Coronary artery (tissue), 2 donors: ENCODE measurements at regions not wholly inside any gene's neighbourhood (a gene's known extent, or its start where the extent isn't known, plus 50 kb on each side); places are given as distances from the start of the nearest gene placed in this dataset.
"Not testable (repeated sequence)": the region's sequence is repeated elsewhere in the genome, so short reads cannot be mapped to it uniquely, and the experiment has no call there.

Experiments
- DNase-seq: peaks from one replicate; pipeline ENCODE4 v3.0.0-alpha.2; 2017; ENCODE audit warnings: low spot score
- H3K27ac ChIP-seq, 2 donors: fragments of 200-600 bp; sonication (generic); one replicate each; pipeline ENCODE4 v1.5.1; 2016 to 2019
- H3K4me3 ChIP-seq: fragments of 200-600 bp; sonication (generic); 2 replicates; pipeline ENCODE4 v1.5.1; 2016; ENCODE audit warnings: mild to moderate bottlenecking, moderate library complexity
- CTCF ChIP-seq: fragments of 200-600 bp; sonication (generic); IDR thresholded peaks from one replicate; pipeline ENCODE4 v1.5.1; 2019; ENCODE audit warnings: antibody characterized with exemption

DNA sequence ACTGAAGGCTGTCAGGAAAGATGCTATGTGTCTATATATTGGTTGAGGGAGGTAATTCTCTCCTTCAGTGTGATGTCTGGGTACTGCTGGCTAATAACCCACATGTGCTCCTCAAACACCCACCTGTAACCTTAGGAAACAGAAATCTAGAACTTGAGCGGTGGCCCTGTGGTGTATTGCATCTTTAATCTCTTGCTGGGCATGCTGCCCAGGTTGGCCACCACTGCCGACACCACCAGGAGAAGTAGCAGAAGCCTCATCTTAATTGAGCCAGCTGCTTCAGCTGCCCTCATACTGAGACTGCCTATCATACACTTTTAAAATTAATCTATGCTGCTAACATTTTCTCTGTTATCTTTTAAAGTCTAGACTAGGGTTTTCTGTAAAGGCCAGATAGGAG is 103.5 kb upstream of the C5orf63 start:
- no peak for TF ChIP-seq CTCF
- DNase-seq: no peak
- H3K27ac ChIP-seq: no peak overlapping the region
- H3K4me3 ChIP-seq: no peak overlapping the region

GRCh38 chr5:127182631-127183030 is 108.0 kb upstream of the MEGF10 start:
- H3K27ac ChIP-seq, DNase-seq, H3K4me3 ChIP-seq: not testable (repeated sequence)

GRCh38 chr5:127183332-127183731 is 107.3 kb upstream of the MEGF10 start:
- DNase-seq: no peak
- Histone ChIP-seq H3K27ac (no peak overlapping the region), H3K4me3 (no peak overlapping the region)

GRCh38 chr5:127184851-127185250 is 105.7 kb upstream of the MEGF10 start:
- DNase-seq: no peak
- no peak overlapping the region for H3K27ac ChIP-seq
- H3K4me3 ChIP-seq: no peak overlapping the region
- TF ChIP-seq CTCF: no peak

More at GRCh38 chr5:127183332-127183731, 107.3 kb upstream of the MEGF10 start:
- no peak for TF ChIP-seq CTCF

- Histone ChIP-seq H3K27ac (no peak overlapping the region), H3K4me3 (no peak overlapping the region)
- TF ChIP-seq CTCF: no peak
- no peak for DNase-seq
Observed at GRCh38 chr5:127186657-127187056, 103.9 kb upstream of the MEGF10 start.

DNA sequence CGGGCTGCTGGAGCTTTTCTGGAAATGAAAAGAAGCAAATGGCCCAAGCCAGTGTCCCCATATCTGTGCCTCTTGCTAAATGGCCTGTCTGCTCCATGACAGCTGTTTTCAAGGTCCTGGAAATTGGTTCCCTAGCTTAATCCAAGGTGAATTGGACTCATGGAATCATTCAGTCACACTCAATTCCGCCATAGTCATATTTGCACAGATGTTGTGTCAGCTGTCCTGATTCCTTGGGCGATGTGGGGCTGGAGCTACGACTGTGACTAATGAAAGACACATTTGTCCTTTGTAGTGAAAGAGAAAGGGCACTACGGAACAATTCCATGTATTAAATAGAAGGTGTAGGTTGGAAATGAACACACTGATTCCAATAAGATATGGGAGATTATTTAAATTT is 102.9 kb upstream of the MEGF10 start:
- TF ChIP-seq CTCF: no peak
- DNase-seq: no peak
- Histone ChIP-seq H3K4me3 (no peak overlapping the region), H3K27ac (no peak overlapping the region)

DNA sequence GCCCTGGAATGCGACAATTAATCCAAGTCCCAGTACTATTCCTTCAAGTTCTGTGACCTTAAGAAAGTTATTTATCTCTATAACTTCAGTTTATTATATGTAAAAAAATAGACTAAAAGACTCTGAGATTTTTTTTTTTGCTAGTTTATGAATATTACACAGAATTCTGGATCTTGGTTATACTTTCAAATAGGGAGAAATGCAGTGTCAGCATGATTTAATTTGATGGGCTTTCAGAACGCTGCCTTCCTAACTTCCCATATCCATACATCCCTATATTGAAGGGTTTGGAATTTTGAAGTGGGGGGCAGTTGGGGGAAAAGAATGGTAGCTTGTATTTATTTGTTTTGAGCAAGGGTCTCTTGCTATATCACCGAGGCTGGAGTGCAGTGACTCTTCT is 98.4 kb upstream of the MEGF10 start:
- Histone ChIP-seq H3K27ac (no peak overlapping the region), H3K4me3 (no peak overlapping the region)
- no peak for DNase-seq
- no peak for TF ChIP-seq CTCF

GRCh38 chr5:127192836-127193338 is 97.7 kb upstream of the MEGF10 start:
- Histone ChIP-seq H3K27ac (no peak overlapping the region), H3K4me3 (no peak overlapping the region)
- no peak for DNase-seq
- no peak for TF ChIP-seq CTCF
